Sigmoid colon (tissue), 6 donors: ENCODE measurements at regions not wholly inside any gene's neighbourhood (a gene's known extent, or its start where the extent isn't known, plus 50 kb on each side); places are given as distances from the start of the nearest gene placed in this dataset.

Source experiments
- DNase-seq: peaks from one replicate; pipeline ENCODE4 v3.0.0-alpha.2; 2019
- H3K27ac ChIP-seq, 4 donors: fragments of 200-600 bp; sonication (generic); one replicate each; pipeline ENCODE4 v1.5.1; 2016 to 2019; ENCODE audit warnings: mild to moderate bottlenecking in 1 of 4
- H3K27me3 ChIP-seq, 3 donors: fragments of 200-600 bp; sonication (generic); one replicate each; pipeline ENCODE4 v1.5.1; 2019; ENCODE audit warnings: mild to moderate bottlenecking in 1 of 3
- H3K36me3 ChIP-seq, 4 donors: fragments of 200-600 bp; sonication (generic); one replicate each; pipeline ENCODE4 v1.5.1; 2016 to 2019
- H3K4me1 ChIP-seq, 4 donors: fragments of 200-600 bp; sonication (generic); one replicate each; pipeline ENCODE4 v1.5.1; 2017 to 2019
- H3K4me3 ChIP-seq, 4 donors: fragments of 200-600 bp; sonication (generic); one replicate each; pipeline ENCODE4 v1.5.1; 2017 to 2019; ENCODE audit warnings: mild to moderate bottlenecking in 2 of 4, moderate library complexity in 1 of 4
- H3K9me3 ChIP-seq, 4 donors: fragments of 200-600 bp in 3 of 4; sonication (generic) in 3 of 4; one replicate each; pipeline versions ENCODE4 v1.5.1 to v1.6.1; 2013 to 2019
- CTCF ChIP-seq, 4 experiments: fragments of 450-650 bp in 3 of 4; fragments of 200-600 bp in 1 of 4; IDR thresholded peaks; one replicate each; pipeline ENCODE4 v1.5.1; 2016 to 2019; ENCODE audit warnings: antibody characterized with exemption in 4 of 4, mild to moderate bottlenecking in 3 of 4, moderate library complexity in 2 of 4
- EP300 ChIP-seq, 4 donors: sonication (generic); formaldehyde crosslinking; IDR thresholded peaks; one replicate each; pipeline ENCODE4 v1.6.1; 2017; ENCODE audit warnings: antibody characterized with exemption in 4 of 4
- POLR2A ChIP-seq, 2 donors: fragments of 450-650 bp; IDR thresholded peaks; one replicate each; pipeline ENCODE4 v1.6.1; 2016; ENCODE audit warnings: antibody characterized with exemption in 2 of 2, mild to moderate bottlenecking in 2 of 2, moderate library complexity in 2 of 2
- POLR2AphosphoS5 ChIP-seq, 4 donors: sonication (generic); formaldehyde crosslinking; IDR thresholded peaks; one replicate each; pipeline ENCODE4 v1.6.1; 2017; ENCODE audit warnings: antibody characterized with exemption in 4 of 4
- WGBS, 2 donors: extraction: QIAGEN DNeasy Blood & Tissue Kit; methylation state at CpG; one replicate each; pipeline ENCODE4 v1.1.7; 2013; 5-methylcytosine and 5-hydroxymethylcytosine counted together
- intact Hi-C: fragments of 100-400 bp; cut with DNase I; formaldehyde crosslinking; loops from one replicate; pipeline ENCODE4 v1.15.1; 2023
- donor health status: healthy with polysubstance abuse.
- donor health status: healthy.

- Histone ChIP-seq H3K4me3 (peak overlapping the region in 2 of 4 donors; percentile 28 to 49), H3K27ac (peak overlapping the region in 2 of 4 donors; percentile 84 to 85), H3K27me3 (no peaks in the 10 kb centered on the region), H3K36me3 (no peaks in the 10 kb centered on the region), H3K9me3 (no peaks in the 10 kb centered on the region), H3K4me1 (peaks cover 0 to 3% (median 0%) of the 10 kb centered on the region in 4 donors)
- peak; percentile 94 for DNase-seq
- intact Hi-C loops, result loop anchor here (2.0 kb wide), 3 partner anchors 18 to 64 kb away; no protein-coding TSS in a partner anchor
- 93 to 96% methylated on average over 15 of the region's 15 CpGs for WGBS, 2 donors
- TF ChIP-seq CTCF (IDR thresholded peaks at IDR 0.05), result no peak
- peak in 1 of 4 donors; percentile 42 for TF ChIP-seq POLR2AphosphoS5 (IDR thresholded peaks at IDR 0.05)
Measured at GRCh38 chrX:131729295-131729694, 185.4 kb downstream of the OR13H1 start.

- Histone ChIP-seq H3K4me3 (peak overlapping the region in 2 of 4 donors; percentile 12 to 32), H3K27ac (peak overlapping the region in 2 of 4 donors; percentile 65 to 70), H3K9me3 (no peaks in the 10 kb centered on the region), H3K27me3 (no peaks in the 10 kb centered on the region), H3K4me1 (peaks cover 0 to 8% (median 0%) of the 10 kb centered on the region in 4 donors), H3K36me3 (no peaks in the 10 kb centered on the region)
- peak; percentile 93 for DNase-seq
- 91 to 93% methylated on average over 9 of the region's 9 CpGs for WGBS, 2 donors
- TF ChIP-seq EP300 (IDR thresholded peaks at IDR 0.05), result no peak
- TF ChIP-seq POLR2AphosphoS5 (IDR thresholded peaks at IDR 0.05), result peak in 1 of 4 donors; percentile 50
- peak in 1 of 4 experiments; percentile 30 for TF ChIP-seq CTCF (IDR thresholded peaks at IDR 0.05)
- intact Hi-C loops, result no loop called here
Measured at GRCh38 chrX:131734621-131735020, 190.7 kb downstream of the OR13H1 start.

- no peaks in the 10 kb centered on the region for H3K27me3 ChIP-seq
- TF ChIP-seq CTCF (IDR thresholded peaks at IDR 0.05) (no peak), POLR2AphosphoS5 (IDR thresholded peaks at IDR 0.05) (no peak), EP300 (IDR thresholded peaks at IDR 0.05) (no peak), POLR2A (IDR thresholded peaks at IDR 0.05) (no peak)
- H3K4me3 ChIP-seq, result peak overlapping the region in 2 of 4 donors; percentile 12 to 32
- peak overlapping the region in 2 of 4 donors; percentile 65 to 70 for H3K27ac ChIP-seq
- no peak for DNase-seq
- 85 to 94% methylated on average over 3 of the region's 3 CpGs for WGBS, 2 donors
- H3K9me3 ChIP-seq, result no peaks in the 10 kb centered on the region
- intact Hi-C loops, result no loop called here
- peaks cover 0 to 8% (median 0%) of the 10 kb centered on the region in 4 donors for H3K4me1 ChIP-seq
- H3K36me3 ChIP-seq, result no peaks in the 10 kb centered on the region
Measured at GRCh38 chrX:131735127-131735526, 191.3 kb downstream of the OR13H1 start.

GRCh38 chrX:131739823-131740222 is 195.9 kb downstream of the OR13H1 start:
- DNase-seq, result no peak
- Histone ChIP-seq H3K4me3 (no peak overlapping the region), H3K4me1 (peaks cover 0 to 5% (median 0%) of the 10 kb centered on the region in 4 donors), H3K27me3 (no peaks in the 10 kb centered on the region), H3K36me3 (no peaks in the 10 kb centered on the region), H3K9me3 (no peaks in the 10 kb centered on the region), H3K27ac (no peak overlapping the region)
- intact Hi-C loops, result no loop called here
- 84 to 86% methylated on average over 2 of the region's 2 CpGs for WGBS, 2 donors
- TF ChIP-seq CTCF (IDR thresholded peaks at IDR 0.05) (no peak), POLR2AphosphoS5 (IDR thresholded peaks at IDR 0.05) (no peak), POLR2A (IDR thresholded peaks at IDR 0.05) (no peak)

GRCh38 chrX:131741103-131741581 is 197.3 kb downstream of the OR13H1 start:
- H3K36me3 ChIP-seq, result no peaks in the 10 kb centered on the region
- DNase-seq, result peak; percentile 94
- H3K4me1 ChIP-seq, result no peaks in the 10 kb centered on the region
- no peaks in the 10 kb centered on the region for H3K9me3 ChIP-seq
- H3K27me3 ChIP-seq, result no peaks in the 10 kb centered on the region
- TF ChIP-seq POLR2A (IDR thresholded peaks at IDR 0.05) (no peak), EP300 (IDR thresholded peaks at IDR 0.05) (no peak), CTCF (IDR thresholded peaks at IDR 0.05) (no peak), POLR2AphosphoS5 (IDR thresholded peaks at IDR 0.05) (peak in 1 of 4 donors; percentile 23)
- WGBS, 2 donors, result 95 to 97% methylated on average over 12 of the region's 12 CpGs
- intact Hi-C loops, result no loop called here
- peak overlapping the region in 2 of 4 donors; percentile 26 to 47 for H3K4me3 ChIP-seq
- H3K27ac ChIP-seq, result peak overlapping the region in 2 of 4 donors; percentile 78
